HG02852 (cell line): ENCODE measurements at regions not wholly inside any gene's neighbourhood (a gene's known extent, or its start where the extent isn't known, plus 50 kb on each side); places are given as distances from the start of the nearest gene placed in this dataset.

ENCODE experiments used
- ATAC-seq: cut with Tn5 transposase; IDR thresholded peaks from one replicate; pipeline ENCODE4 v1.9.1; 2021; ENCODE audit warnings: mild to moderate bottlenecking, moderate library complexity; ENCODE audit not compliant: unreplicated experiment

GRCh38 chr7:25789701-25790640 lies 362.0 kb upstream of the NFE2L3 start:
- ATAC-seq = no peak

GRCh38 chr7:25790963-25791362 lies 361.0 kb upstream of the NFE2L3 start:
- no peak for ATAC-seq

GRCh38 chr7:25792586-25792985 lies 359.4 kb upstream of the NFE2L3 start:
- no peak for ATAC-seq

DNA sequence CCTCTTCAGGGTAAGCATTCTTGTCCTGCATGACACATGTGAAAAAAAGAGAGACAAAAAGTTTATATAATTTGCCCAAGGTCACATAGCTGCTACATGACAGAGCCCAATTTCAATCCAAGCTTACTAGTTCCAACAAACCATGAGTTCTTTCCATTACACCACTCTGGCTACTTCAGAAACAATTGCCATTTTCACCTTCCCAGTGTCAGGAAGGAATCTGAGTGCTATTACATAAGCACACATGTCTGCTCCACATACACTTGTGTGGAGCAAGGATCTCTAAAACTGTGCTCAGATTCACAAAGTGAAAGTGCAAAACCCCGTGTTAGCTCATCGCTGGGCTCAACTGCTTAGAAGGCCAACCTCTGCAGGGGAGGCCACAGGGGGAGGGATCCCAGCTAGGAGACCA lies 356.2 kb upstream of the NFE2L3 start:
- ATAC-seq = no peak

DNA sequence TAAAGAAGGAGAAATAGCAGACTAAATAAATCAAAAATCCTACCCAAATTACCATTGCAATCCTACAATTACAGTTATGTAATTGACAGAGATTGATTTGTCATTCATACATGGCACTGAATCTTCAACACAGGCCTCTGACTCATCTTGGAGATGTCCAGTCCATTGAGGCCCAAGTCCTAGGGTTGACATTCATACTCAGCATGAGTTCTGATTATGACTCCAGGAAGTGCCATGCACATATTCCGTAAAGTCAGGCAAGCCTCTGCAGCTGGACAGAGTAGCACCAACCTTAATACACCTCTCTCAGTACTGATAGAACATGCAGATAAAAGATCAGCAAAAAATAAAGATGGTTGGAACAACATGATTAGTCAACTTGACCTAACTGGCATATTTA lies 353.7 kb upstream of the NFE2L3 start:
- no peak for ATAC-seq

DNA sequence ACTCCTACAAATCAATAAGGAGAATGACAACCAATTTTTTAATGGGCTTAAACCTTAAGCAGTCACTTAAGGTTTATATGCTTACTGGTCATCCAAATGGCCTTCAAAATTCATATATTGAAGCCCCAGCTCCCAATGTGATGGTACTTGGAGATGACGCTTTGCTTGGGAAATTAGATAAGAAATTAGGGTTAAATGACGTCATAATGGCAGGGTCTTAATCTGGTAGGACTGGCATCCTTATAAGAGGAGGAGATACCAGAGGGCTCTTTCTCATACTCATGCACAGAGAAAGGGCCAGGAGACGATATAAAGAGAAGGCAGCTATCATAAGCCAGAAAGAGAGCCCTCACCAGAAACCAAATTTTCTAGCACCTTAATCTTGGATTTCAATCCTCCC lies 350.8 kb upstream of the NFE2L3 start:
- no peak for ATAC-seq

GRCh38 chr7:25802057-25802456 lies 349.9 kb upstream of the NFE2L3 start:
- no peak for ATAC-seq

DNA sequence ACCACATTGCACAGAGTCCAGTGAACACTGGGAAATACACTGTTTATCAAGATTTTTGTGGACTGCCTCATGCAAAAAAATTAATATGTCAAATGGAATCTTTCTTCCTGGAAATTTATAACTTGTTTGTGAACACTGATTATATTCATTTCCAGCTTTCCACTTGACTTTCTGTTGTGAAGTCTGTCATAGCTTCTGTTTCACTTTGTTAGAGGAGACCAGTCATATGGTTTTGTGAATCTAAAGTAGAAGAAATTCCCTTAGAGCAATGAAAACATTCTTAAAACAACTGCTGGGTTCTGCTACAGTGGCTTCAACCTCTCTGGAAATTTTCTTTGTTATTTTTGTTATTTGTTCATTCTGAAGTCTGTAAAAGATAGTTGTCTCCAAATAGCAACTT lies 349.5 kb upstream of the NFE2L3 start:
- ATAC-seq = peak; percentile 71

DNA sequence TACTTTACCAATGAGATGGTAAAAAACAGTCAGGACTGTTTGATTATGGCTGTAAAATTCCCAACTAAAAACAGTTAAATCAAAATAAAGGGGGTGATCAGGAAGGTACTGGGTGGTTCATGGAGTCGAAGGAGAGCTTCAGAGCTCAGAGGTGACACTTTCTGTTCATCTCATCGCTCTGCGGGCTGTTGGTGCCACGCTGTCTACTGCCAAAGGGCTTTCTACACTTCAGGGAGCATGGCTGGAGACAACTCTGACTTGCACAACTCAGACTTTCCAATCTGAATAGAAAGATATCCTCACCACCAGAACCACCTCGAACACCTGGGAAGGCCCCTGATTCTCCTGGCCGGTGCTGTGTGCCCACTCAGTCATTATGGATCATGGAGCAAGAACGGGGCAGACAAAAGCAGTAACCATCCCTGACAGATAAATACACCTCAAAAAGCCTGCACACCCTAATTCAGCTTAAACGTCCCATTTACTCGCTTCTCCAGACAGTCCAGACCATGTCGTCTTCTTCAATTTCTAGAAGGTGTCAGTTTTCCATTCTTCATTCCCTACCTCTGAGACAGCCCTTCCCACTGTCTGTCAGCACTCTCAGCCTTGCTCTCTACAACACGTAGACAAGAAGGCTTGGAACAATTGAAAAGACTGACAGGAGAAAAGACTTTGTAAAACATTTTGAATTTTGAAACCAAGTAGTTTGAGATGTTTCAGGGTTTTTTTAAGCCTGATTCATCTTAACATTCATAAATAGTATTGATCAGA lies 348.7 kb upstream of the NFE2L3 start:
- ATAC-seq = no peak

- no peak for ATAC-seq
Measured at GRCh38 chr7:25804154-25804553, 347.8 kb upstream of the NFE2L3 start.

- ATAC-seq = no peak
Measured at GRCh38 chr7:25805027-25805687, 346.8 kb upstream of the NFE2L3 start.

DNA sequence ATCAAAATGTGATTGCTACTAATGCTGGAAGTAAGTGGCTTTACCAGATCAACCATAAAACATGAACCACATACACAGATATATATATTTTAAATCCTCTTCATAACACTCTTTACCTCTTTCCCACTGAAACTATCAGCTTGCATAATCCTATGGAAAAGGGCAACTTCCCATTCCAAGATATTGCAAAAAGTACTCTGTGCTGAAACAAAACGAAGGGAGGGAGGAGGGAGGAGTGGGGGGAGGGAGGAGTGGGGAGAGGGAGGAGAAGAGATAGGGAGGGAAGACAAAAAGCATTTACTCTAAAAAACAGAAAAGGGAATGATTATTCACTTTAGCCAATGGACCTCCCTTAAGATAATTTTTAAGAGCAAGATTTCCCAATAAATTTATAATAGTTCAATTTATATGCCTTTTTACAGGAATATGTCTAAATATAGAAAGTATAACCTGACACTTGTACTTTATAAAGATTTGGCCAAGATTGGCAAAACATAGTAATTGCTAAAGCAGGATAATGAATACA lies 344.8 kb upstream of the NFE2L3 start:
- no peak for ATAC-seq

DNA sequence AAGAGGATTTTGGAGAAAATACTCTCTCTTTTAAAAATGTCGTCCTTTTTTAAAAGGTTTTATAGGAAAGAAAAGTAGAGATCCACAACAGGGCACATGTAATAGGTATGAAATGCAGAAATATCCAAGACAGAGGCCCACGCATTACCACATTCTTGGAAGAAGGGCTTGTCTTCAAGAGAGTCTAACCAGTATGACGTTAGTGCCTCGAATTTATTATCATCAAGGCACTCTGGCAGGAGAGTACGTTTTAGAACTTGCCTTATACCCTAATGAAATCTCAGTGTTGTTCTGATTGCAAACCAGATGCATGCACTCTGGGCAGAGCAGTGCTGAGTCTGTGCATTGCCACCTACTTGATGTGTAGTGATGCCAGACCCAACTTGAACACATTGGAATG lies 342.6 kb upstream of the NFE2L3 start:
- ATAC-seq = no peak

GRCh38 chr7:25812086-25812850 lies 339.7 kb upstream of the NFE2L3 start:
- ATAC-seq = no peak

DNA sequence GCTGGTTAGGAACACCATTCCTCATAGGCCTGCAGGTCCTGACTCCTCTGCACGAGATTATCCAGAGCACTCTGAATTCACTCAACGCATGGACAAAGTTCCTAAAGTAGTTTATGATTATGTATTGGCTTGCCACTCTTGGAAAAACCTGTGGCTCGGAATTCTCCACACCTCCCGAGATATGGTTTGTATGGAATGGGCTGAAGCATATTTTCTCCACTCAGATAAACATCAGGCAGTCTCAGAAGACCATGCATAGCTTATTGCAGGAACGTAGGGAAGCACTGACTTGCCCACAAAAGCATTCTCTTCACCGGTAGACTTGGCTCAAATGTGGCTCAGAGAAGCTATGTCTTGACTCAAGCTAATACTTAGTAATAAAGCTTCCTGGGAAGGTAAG lies 338.6 kb upstream of the NFE2L3 start:
- no peak for ATAC-seq

- ATAC-seq = no peak
Measured at GRCh38 chr7:25815711-25816110, 336.3 kb upstream of the NFE2L3 start.

DNA sequence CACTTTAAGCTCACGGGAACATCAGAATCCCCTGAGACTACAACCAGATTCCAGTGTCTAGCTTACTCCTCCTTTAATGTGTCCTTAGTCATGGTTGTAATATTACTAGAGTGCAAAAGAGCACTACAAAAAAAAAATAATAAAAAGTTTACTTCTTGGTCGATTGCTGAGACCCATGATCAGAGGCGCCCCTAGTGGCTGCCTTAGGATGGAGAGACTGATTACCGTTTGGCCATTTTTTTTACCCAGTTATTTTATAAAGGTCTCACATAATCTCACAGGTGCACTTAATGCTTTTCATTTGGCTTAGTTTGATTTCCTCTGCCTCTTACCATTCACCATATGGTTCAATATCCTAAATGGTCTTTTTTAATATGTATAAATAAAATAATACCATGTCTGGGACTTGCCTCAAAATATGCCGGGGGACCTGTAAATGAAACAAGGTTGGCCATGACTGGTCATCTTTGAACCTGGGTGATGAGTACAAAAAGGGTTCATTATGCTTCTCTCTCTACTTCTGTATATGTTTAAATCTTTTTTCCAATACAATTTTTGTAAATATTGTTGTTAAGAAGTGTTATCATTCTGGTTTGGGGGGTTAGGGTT lies 331.5 kb upstream of the NFE2L3 start:
- ATAC-seq = no peak

DNA sequence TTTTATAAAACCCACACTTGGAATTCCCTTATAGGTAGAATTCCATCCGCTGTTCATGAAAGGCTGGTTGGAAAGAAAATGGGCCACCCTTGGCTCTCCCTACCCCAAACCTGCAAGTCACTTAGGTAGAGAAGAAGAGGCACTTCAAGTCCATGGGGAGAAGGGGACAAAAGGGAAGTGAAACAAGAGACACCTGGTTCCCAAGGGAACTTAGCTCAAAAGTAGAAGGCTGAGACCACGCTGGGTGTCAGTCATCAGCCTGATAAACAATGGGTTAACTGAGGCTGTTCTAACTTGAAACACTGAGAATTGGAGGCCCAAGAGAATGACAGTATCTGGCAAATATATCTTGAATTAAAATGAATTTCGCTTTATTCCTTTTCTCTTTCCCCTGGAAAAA lies 330.8 kb upstream of the NFE2L3 start:
- ATAC-seq = no peak

GRCh38 chr7:25822823-25823222 lies 329.2 kb upstream of the NFE2L3 start:
- no peak for ATAC-seq

DNA sequence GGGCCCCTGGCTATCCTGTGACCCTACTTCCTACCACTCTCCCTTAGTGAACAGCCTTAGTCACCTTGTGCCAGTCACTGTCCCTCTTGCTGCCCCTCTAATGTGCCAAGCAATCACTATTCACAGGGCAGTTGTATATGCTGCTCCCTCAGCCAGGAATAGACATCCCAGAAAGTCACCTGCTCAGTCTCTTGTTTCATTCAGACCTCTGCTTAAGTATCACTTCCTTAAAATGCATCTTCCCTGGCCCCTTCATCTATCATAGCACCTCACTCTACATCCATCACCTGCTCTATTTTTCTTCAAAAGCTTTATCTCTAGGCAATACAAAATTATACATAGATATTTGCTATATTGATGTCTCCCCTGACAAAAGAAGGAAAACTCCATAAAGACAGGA lies 328.4 kb upstream of the NFE2L3 start:
- ATAC-seq = peak; percentile 66
